HG02798 (cell line): ENCODE measurements at regions not wholly inside any gene's neighbourhood (a gene's known extent, or its start where the extent isn't known, plus 50 kb on each side); places are given as distances from the start of the nearest gene placed in this dataset.

Experiments used
- ATAC-seq: cut with Tn5 transposase; IDR thresholded peaks from one replicate; pipeline ENCODE4 v1.9.1; 2021; ENCODE audit warnings: mild to moderate bottlenecking; ENCODE audit not compliant: unreplicated experiment, poor library complexity

- no peak for ATAC-seq
These were observed 567.5 kb downstream of the TBC1D22A start for GRCh38 chr22:47329727-47330650.

DNA sequence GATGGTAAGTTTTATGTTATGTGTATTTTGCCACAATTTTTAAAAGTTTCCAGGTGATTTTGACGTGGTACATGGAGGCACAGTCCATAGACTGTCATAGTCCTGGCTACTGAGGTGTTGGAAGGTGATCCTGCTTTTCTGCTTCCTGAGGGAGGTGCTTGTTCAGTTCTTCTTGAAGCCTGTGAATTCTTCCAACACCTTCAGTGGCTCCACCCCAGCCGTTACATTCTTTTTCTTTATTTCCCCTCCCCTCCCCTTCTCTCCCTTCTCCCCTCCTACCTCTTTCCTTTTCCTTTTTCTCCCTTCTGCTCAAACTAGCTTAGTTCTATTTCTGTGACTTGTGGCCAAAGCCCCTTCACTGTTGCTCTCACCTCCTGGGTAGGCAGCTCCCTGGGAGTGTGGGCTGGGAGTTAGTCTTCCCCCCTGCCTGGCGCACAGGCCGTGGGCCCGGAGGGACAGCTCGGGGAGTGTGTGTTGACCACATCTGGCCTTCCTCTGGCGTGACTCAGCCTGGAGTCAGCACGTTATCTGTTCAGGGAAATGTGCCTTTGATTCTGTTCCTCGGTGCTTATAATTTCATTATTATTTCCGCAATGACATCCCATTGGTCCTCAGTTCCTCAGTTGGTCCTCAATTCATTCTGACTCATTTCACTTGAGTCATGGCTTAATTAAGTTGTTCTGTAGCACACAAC lies 566.2 kb downstream of the TBC1D22A start:
- ATAC-seq, result no peak

DNA sequence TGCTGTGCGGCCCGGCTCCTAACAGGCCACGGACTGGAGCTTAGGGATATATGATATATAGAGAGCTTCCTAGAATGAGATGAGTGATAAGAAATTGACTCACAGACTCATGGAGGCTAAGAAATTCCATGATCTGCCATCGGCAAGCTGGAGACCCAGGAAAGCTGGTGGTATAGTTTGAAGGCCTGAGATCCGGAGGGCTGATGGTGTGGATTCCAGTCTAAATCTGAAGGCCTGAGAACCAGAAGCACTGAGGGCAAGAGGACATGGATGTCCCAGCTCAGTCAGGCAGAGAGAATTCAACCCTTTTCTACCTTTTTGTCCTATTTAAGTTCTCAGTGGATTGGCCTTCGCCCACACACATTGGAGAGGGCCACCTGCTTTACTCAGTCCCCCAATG lies 564.8 kb downstream of the TBC1D22A start:
- no peak for ATAC-seq

- no peak for ATAC-seq
These were observed 562.8 kb downstream of the TBC1D22A start for GRCh38 chr22:47325249-47325648.

- ATAC-seq, result no peak
These were observed 562.1 kb downstream of the TBC1D22A start for GRCh38 chr22:47324435-47324990.

DNA sequence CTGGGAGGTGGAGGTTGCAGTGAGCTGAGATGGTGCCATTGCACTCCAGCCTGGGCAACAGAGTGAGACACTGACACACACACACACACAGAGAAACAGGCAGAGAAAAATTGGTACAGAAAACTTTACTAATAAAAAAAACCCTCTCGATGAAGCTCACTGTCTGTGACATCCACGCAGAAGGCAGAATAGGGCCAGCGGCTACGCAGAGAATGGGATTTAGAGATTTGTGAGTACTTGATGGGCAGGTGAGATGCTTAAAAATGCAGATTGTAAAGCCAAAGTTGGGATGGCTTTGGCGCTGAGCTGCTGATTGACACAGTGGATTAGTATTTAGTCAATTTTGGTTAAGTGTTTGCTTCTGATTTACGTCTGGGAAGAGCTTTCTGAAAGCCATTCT lies 561.1 kb downstream of the TBC1D22A start:
- no peak for ATAC-seq

DNA sequence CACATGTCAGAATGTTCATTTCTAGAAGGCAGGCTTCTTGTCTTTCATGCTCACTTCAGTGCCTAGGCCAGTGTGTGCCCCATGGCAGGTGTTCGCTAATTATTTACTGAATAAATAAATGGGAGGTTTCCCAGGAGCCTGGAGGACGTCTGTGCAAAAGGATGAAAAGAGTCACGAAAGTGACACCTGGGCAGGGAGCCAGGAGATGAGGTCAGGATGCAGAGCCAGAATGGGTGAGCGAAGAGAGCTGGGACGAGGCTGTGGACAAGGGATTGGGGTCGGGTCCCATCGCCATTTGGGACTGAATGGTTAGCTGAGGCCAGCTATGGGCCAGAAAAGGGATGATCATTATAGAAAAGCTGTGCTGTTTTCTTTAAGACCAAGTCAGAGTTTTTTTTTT lies 560.4 kb downstream of the TBC1D22A start:
- no peak for ATAC-seq

DNA sequence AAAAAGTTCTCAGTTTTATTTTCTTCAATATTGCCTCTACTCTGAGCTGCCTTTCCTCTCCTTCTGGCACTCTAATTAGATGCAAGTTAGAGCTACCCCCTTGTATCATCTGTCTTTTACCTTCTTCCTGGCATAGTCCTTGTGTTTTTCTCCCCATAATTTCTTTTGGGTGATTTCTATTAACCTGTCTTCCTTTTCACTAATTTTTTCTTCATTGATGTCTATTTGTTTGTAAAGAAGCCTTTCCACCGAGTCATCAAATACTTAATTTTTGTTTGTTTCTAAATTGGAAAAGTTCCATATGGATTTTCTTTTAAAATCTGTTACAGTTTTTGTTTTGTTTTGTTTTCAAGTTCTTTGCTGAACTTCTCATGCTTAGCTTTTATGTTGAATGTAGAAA lies 558.1 kb downstream of the TBC1D22A start:
- no peak for ATAC-seq

DNA sequence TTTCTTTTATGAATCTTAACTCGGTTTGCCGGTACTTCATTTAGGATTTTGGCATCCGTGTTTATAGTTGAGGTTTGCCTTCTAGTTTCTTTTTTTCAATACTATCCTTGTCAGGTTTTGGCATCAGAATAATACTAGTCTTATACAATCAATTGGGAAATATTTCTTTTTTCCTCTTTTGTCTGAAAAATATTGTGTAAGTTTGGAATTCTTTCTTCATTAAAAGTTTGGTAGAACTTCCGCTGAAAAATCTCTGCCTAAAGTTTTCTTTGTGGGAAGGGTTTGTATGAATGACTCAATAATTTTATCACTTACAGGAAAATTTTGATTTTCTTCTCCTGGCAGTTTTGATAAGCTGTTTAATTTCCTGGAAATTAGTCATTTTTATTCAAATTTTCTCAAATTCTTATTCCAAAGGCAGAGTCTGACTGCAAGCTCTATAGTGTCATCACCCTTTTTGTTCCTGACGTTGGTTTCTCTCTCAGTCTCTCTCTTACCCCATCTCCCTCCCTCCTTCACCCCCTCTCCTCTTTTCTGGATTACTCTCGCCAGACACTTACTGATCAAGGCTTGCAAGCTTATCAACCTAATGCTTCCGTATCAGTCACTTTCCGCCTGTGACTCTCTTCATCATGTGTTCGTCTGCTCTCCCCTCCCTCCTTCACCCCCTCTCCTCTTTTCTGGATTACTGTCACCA lies 555.7 kb downstream of the TBC1D22A start:
- no peak for ATAC-seq

DNA sequence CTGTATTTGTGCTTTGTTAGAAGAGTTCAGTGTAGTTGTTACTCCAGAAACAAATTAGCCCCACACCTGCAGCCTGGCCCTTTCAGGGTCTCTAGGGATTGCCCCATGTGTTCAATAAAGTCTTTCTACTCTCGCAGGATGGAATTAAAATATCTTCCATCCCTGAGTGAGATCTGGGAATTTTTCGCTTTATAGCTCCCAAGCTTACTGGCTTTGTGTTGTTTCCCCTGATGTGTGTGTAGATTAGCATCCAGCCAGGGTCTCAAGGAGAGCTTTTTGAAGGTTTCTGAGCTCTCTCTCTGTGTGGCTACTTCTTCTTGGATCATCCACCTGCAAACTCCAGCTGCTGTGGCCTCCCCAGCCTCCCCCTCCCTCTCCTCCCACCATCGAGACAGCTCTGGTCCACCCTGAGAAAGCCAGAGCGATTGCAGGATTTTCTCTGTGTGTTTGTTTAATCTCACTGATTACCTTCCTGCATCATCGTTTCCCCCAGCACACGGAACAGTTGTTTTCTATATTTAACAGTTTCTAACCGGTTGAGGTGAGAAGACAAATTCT lies 553.5 kb downstream of the TBC1D22A start:
- ATAC-seq, result no peak

- ATAC-seq, result no peak
These were observed 548.2 kb downstream of the TBC1D22A start for GRCh38 chr22:47310601-47311000.

DNA sequence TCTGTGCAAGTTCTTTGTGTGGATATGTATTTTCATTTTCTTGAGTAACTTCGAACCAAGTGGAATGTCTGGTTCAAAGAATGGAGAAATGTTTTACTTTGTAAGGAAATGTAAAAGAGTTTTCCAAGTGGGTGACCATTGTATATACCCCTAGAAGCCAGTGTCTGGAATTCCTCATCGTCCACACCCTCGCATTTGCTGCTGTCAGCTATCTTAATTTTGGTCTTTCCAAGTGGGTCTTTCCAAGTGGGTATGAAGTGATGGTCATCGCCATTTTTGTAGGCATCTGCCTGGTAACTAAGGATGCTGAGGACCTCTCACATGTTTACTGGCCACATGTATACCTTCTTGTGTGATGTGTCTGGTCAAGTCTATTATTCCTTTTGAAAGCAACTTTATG lies 547.5 kb downstream of the TBC1D22A start:
- no peak for ATAC-seq

GRCh38 chr22:47309476-47309875 lies 547.0 kb downstream of the TBC1D22A start:
- no peak for ATAC-seq

- no peak for ATAC-seq
These were observed 546.4 kb downstream of the TBC1D22A start for GRCh38 chr22:47308886-47309285.

- ATAC-seq, result no peak
These were observed 545.4 kb downstream of the TBC1D22A start for GRCh38 chr22:47307822-47308221.

DNA sequence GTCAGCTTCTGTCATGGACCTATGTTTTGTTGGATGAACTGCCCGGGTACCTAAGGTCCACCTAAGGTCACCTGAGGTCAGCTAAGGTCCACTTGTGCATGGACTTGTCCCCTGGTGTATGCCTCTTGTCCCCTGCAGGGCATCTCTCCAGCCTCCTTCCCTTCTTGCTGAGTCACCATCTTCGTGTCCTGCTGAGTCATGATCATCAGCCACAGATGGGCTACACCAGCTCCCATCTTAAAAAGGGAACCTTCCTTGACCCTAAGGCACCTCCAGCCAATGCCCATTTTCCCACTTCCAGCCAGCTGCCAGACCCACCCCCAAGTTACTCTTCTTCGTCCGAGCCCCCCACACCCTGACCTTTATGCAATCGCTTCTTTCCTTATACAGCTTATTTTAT lies 544.9 kb downstream of the TBC1D22A start:
- ATAC-seq, result no peak

- ATAC-seq, result no peak
These were observed 542.4 kb downstream of the TBC1D22A start for GRCh38 chr22:47304854-47305253.

DNA sequence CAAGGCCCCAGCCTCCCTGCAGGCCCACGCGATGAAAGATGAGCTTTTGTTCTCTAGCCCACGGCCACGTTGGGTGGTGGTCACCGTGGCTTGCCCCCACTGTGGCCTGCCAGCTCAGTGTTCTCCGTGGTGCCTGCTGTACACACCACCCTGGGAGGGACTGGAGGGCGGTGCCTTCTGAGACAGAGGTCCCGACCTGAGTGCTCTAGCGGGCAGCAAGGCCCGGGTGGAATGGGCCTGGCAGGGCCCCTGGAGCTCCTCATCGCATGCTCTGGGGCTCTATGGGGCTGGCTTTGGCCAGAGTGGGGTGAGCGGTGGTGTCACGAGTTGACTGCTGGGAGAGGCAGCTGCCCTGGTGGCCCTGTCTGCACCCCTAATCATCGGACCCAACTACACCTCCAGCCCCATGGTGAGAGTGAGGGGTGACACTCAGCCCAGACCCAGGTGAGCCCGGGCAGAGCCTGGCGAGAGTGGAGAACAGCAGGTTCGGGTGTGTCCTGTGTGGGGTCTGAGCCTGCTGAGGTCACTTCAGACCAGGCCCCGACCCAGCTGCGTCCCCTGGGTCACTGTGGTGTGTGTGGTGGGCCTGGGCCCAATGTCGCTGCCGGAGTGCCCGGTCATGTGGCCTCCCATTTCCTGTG lies 541.9 kb downstream of the TBC1D22A start:
- ATAC-seq, result no peak

GRCh38 chr22:47303161-47303890 lies 540.9 kb downstream of the TBC1D22A start:
- ATAC-seq, result no peak
